HG02970 (cell line): ENCODE measurements at regions not wholly inside any gene's neighbourhood (a gene's known extent, or its start where the extent isn't known, plus 50 kb on each side); places are given as distances from the start of the nearest gene placed in this dataset.
A peak's percentile ranks its signal among the peaks of the same experiment; 100 is the strongest.
"Not testable (repeated sequence)": the region's sequence is repeated elsewhere in the genome, so short reads cannot be mapped to it uniquely, and the experiment has no call there.

Experiments
- ATAC-seq: cut with Tn5 transposase; IDR thresholded peaks from one replicate; pipeline ENCODE4 v1.9.1; 2021; ENCODE audit warnings: mild to moderate bottlenecking, moderate library complexity, moderate number of reproducible peaks; ENCODE audit not compliant: unreplicated experiment, low FRiP score

GRCh38 chr4:108473163-108473720, 147.1 kb upstream of the RPL34 start:
- no peak for ATAC-seq

GRCh38 chr4:108466936-108467902, 153.2 kb upstream of the RPL34 start:
- ATAC-seq: peak; percentile 70

- no peak for ATAC-seq
These were observed 154.4 kb upstream of the RPL34 start for GRCh38 chr4:108465886-108466500.

- no peak for ATAC-seq
These were observed 161.7 kb upstream of the RPL34 start for GRCh38 chr4:108458681-108459080.

- ATAC-seq: no peak
These were observed 166.1 kb upstream of the RPL34 start for GRCh38 chr4:108454227-108454626.

GRCh38 chr4:108453366-108453765, 167.0 kb upstream of the RPL34 start:
- ATAC-seq: no peak

- ATAC-seq: no peak
These were observed 170.0 kb upstream of the RPL34 start for GRCh38 chr4:108450236-108450898.

GRCh38 chr4:108449129-108449528, 171.2 kb upstream of the RPL34 start:
- no peak for ATAC-seq

- ATAC-seq: no peak
These were observed 173.8 kb upstream of the RPL34 start for GRCh38 chr4:108446556-108446955.

GRCh38 chr4:108445716-108446115, 174.7 kb upstream of the RPL34 start:
- no peak for ATAC-seq

- no peak for ATAC-seq
These were observed 176.8 kb upstream of the RPL34 start for GRCh38 chr4:108443585-108443984.

- no peak for ATAC-seq
These were observed 186.5 kb upstream of the RPL34 start for GRCh38 chr4:108433832-108434231.

- not testable (repeated sequence) for ATAC-seq
These were observed 187.0 kb upstream of the RPL34 start for GRCh38 chr4:108433394-108433793.

- no peak for ATAC-seq
These were observed 188.0 kb upstream of the RPL34 start for GRCh38 chr4:108432418-108432817.

GRCh38 chr4:108431986-108432385, 188.4 kb upstream of the RPL34 start:
- no peak for ATAC-seq

GRCh38 chr4:108430921-108431320, 189.5 kb upstream of the RPL34 start:
- ATAC-seq: no peak

GRCh38 chr4:108429662-108430061, 190.7 kb upstream of the RPL34 start:
- ATAC-seq: no peak

GRCh38 chr4:108428923-108429322, 191.5 kb upstream of the RPL34 start:
- ATAC-seq: no peak

GRCh38 chr4:108427946-108428485, 192.4 kb upstream of the RPL34 start:
- no peak for ATAC-seq

- no peak for ATAC-seq
These were observed 193.9 kb upstream of the RPL34 start for GRCh38 chr4:108426493-108426892.

- ATAC-seq: no peak
These were observed 194.4 kb upstream of the RPL34 start for GRCh38 chr4:108425988-108426387.
